H9 (cell line): ENCODE measurements at regions not wholly inside any gene's neighbourhood (a gene's known extent, or its start where the extent isn't known, plus 50 kb on each side); places are given as distances from the start of the nearest gene placed in this dataset.

Source experiments
- DNase-seq: peaks from one replicate; pipeline ENCODE4 v3.0.0-alpha.2; 2017
- H2AFZ ChIP-seq: one replicate; pipeline ENCODE4 v1.6.1; 2013; ENCODE audit warnings: mild to moderate bottlenecking, low read length, control low read depth, moderate library complexity
- H2AK5ac ChIP-seq: 2 replicates; pipeline ENCODE4 v1.6.1; 2013; ENCODE audit warnings: low read length, control low read depth, mixed read lengths; ENCODE audit not compliant: insufficient read length
- H2BK120ac ChIP-seq: one replicate; pipeline ENCODE4 v1.6.1; 2013; ENCODE audit warnings: low read depth, mild to moderate bottlenecking, low read length, control low read depth, inconsistent platforms; ENCODE audit not compliant: poor library complexity, severe bottlenecking
- H2BK12ac ChIP-seq: 2 replicates; pipeline ENCODE4 v1.6.1; 2013; ENCODE audit warnings: low read length, control low read depth, mixed read lengths, low read depth; ENCODE audit not compliant: insufficient read length
- H2BK15ac ChIP-seq: 2 replicates; pipeline ENCODE4 v1.6.1; 2013; ENCODE audit warnings: low read depth, low read length, control low read depth
- H2BK20ac ChIP-seq: one replicate; pipeline ENCODE4 v1.6.1; 2013; ENCODE audit warnings: low read depth, mild to moderate bottlenecking, low read length, control low read depth, inconsistent platforms; ENCODE audit not compliant: poor library complexity, severe bottlenecking
- H2BK5ac ChIP-seq: 2 replicates; pipeline ENCODE4 v1.6.1; 2013; ENCODE audit warnings: low read length, control low read depth, mixed read lengths; ENCODE audit not compliant: insufficient read length
- H3K14ac ChIP-seq: 2 replicates; pipeline ENCODE4 v1.6.1; 2013; ENCODE audit warnings: low read length, control low read depth; ENCODE audit not compliant: insufficient read depth
- H3K18ac ChIP-seq: 2 replicates; pipeline ENCODE4 v1.6.1; 2013; ENCODE audit warnings: low read depth, mild to moderate bottlenecking, mixed read lengths, low read length, control low read depth; ENCODE audit not compliant: insufficient read length
- H3K23ac ChIP-seq: 2 replicates; pipeline ENCODE4 v1.6.1; 2013; ENCODE audit warnings: low read length, control low read depth, mixed read lengths, low read depth; ENCODE audit not compliant: insufficient read length
- H3K23me2 ChIP-seq: 2 replicates; pipeline ENCODE4 v1.6.1; 2013; ENCODE audit warnings: low read depth, mild to moderate bottlenecking, mixed read lengths, low read length, control low read depth; ENCODE audit not compliant: insufficient read length, poor library complexity, severe bottlenecking
- H3K27ac ChIP-seq: 2 replicates; pipeline ENCODE4 v1.5.1; 2013; ENCODE audit warnings: low read length, control low read depth, mixed read lengths, low read depth; ENCODE audit not compliant: insufficient read length
- H3K27me3 ChIP-seq: 2 replicates; pipeline ENCODE4 v1.6.1; 2013; ENCODE audit warnings: low read length, control low read depth, inconsistent platforms; ENCODE audit not compliant: insufficient read depth
- H3K4ac ChIP-seq: 2 replicates; pipeline ENCODE4 v1.6.1; 2013; ENCODE audit warnings: low read depth, mild to moderate bottlenecking, control low read depth, inconsistent platforms, low read length, moderate library complexity
- H3K4me1 ChIP-seq: 2 replicates; pipeline ENCODE4 v1.6.1; 2013; ENCODE audit warnings: low read length, control low read depth, inconsistent platforms; ENCODE audit not compliant: insufficient read depth
- H3K4me2 ChIP-seq: 2 replicates; pipeline ENCODE4 v1.6.1; 2013; ENCODE audit warnings: low read length, control low read depth, mixed read lengths; ENCODE audit not compliant: insufficient read length, insufficient read depth
- H3K56ac ChIP-seq: 2 replicates; pipeline ENCODE4 v1.6.1; 2013; ENCODE audit warnings: low read depth, mild to moderate bottlenecking, mixed read lengths, low read length, control low read depth; ENCODE audit not compliant: insufficient read length
- H3K79me1 ChIP-seq: 2 replicates; pipeline ENCODE4 v1.6.1; 2013; ENCODE audit warnings: low read depth, mild to moderate bottlenecking, moderate library complexity, low read length, control low read depth, inconsistent platforms; ENCODE audit not compliant: insufficient read depth, poor library complexity, severe bottlenecking
- H3K79me2 ChIP-seq: 2 replicates; pipeline ENCODE4 v1.6.1; 2013; ENCODE audit warnings: low read length, control low read depth, inconsistent platforms; ENCODE audit not compliant: insufficient read depth
- H3K9ac ChIP-seq: 2 replicates; pipeline ENCODE4 v1.6.1; 2013; ENCODE audit warnings: low read length, control low read depth, mixed read lengths; ENCODE audit not compliant: insufficient read length; ENCODE audit errors: extremely low read depth
- H3K9me3 ChIP-seq: one replicate; pipeline ENCODE4 v1.6.1; 2013; ENCODE audit warnings: low read depth, low read length, inconsistent platforms; ENCODE audit not compliant: control insufficient read depth
- H3T11ph ChIP-seq: one replicate; pipeline ENCODE4 v1.6.1; 2013; ENCODE audit warnings: mild to moderate bottlenecking, low read length, control low read depth, inconsistent platforms
- H4K20me1 ChIP-seq: one replicate; pipeline ENCODE4 v1.6.1; 2013; ENCODE audit not compliant: control insufficient read depth, insufficient read length, insufficient read depth
- H4K5ac ChIP-seq: 2 replicates; pipeline ENCODE4 v1.6.1; 2013; ENCODE audit warnings: low read depth, mild to moderate bottlenecking, mixed read lengths, low read length, control low read depth; ENCODE audit not compliant: insufficient read length
- H4K8ac ChIP-seq: replicated peaks from 2 replicates; pipeline ENCODE4 v1.6.1; 2013; ENCODE audit warnings: low read length, control low read depth, mixed read lengths, low read depth; ENCODE audit not compliant: insufficient read length
- H4K91ac ChIP-seq: 2 replicates; pipeline ENCODE4 v1.6.1; 2013; ENCODE audit warnings: low read depth, mild to moderate bottlenecking, moderate library complexity, mixed read lengths, low read length, control low read depth; ENCODE audit not compliant: insufficient read length
- H3K27ac Mint-ChIP-seq, 3 experiments: 2 replicates in 2 of 3; 3 replicates in 1 of 3; pipeline ENCODE4 v1.8.0; 2020 to 2021; ENCODE audit warnings: mixed read lengths in 3 of 3, mild to moderate bottlenecking in 1 of 3, moderate library complexity in 1 of 3
- H3K27me3 Mint-ChIP-seq: 2 replicates; pipeline ENCODE4 v1.8.0; 2021; ENCODE audit warnings: low read depth, mild to moderate bottlenecking, moderate library complexity, mixed read lengths
- H3K36me3 Mint-ChIP-seq, 3 experiments: 2 replicates in 2 of 3; 3 replicates in 1 of 3; pipeline ENCODE4 v1.8.0; 2020 to 2021; ENCODE audit warnings: low read depth in 3 of 3, mixed read lengths in 3 of 3; ENCODE audit not compliant: insufficient read depth in 1 of 3
- H3K4me1 Mint-ChIP-seq, 2 experiments: 2 replicates each; pipeline ENCODE4 v1.8.0; 2020; ENCODE audit warnings: mixed read lengths in 2 of 2
- H3K4me3 Mint-ChIP-seq, 2 experiments: 2 replicates in 1 of 2; 3 replicates in 1 of 2; pipeline ENCODE4 v1.8.0; 2020 to 2021; ENCODE audit warnings: mild to moderate bottlenecking in 2 of 2, mixed read lengths in 2 of 2, moderate library complexity in 1 of 2
- H3K9me3 Mint-ChIP-seq, 2 experiments: 2 replicates in 1 of 2; 3 replicates in 1 of 2; pipeline ENCODE4 v1.8.0; 2020; ENCODE audit warnings: mild to moderate bottlenecking in 2 of 2, mixed read lengths in 2 of 2, moderate library complexity in 1 of 2
- CTCF ChIP-seq: fragments of 200-600 bp; sonication (generic); conservative IDR thresholded peaks from 3 replicates; pipeline ENCODE4 v1.8.0; 2021; ENCODE audit warnings: antibody characterized with exemption, mild to moderate bottlenecking
- WGBS: extraction: QIAGEN DNeasy Blood & Tissue Kit; methylation state at CpG from one replicate; pipeline ENCODE4 v1.1.7; 2013; ENCODE audit warnings: missing lambda C conversion rate, low lambda C conversion rate, mixed read lengths; ENCODE audit not compliant: insufficient read length; ENCODE audit errors: extremely low coverage; 5-methylcytosine and 5-hydroxymethylcytosine counted together

- no peaks in the 10 kb centered on the region for H3K79me1 ChIP-seq
- H4K91ac ChIP-seq = no peak overlapping the region
- no peaks in the 10 kb centered on the region for H3K79me2 ChIP-seq
- peaks cover 31 to 35% of the 10 kb centered on the region in 2 experiments for H3K4me1 Mint-ChIP-seq
- no peaks in the 10 kb centered on the region for H3K23me2 ChIP-seq
- H3K36me3 Mint-ChIP-seq = no peaks in the 10 kb centered on the region
- H3K27me3 ChIP-seq = no peaks in the 10 kb centered on the region
- H3K4me2 ChIP-seq = no peak overlapping the region
- no peaks in the 10 kb centered on the region for H3K9me3 Mint-ChIP-seq
- peaks cover 8% of the 10 kb centered on the region for H3K4me1 ChIP-seq
- H3K4me3 Mint-ChIP-seq = no peak overlapping the region
- H3K27ac ChIP-seq = no peak overlapping the region
- no peaks in the 10 kb centered on the region for H3K9me3 ChIP-seq
- no CpG with 5 or more reads among the region's 3 CpGs for WGBS
- H3K27me3 Mint-ChIP-seq = peaks cover 2% of the 10 kb centered on the region
- no peak overlapping the region for H2BK20ac ChIP-seq
- no peak overlapping the region for H3K56ac ChIP-seq
- H3K23ac ChIP-seq = no peak overlapping the region
- H4K5ac ChIP-seq = no peak overlapping the region
- H2AK5ac ChIP-seq = no peak overlapping the region
- H3K18ac ChIP-seq = no peak overlapping the region
- H2BK120ac ChIP-seq = no peak overlapping the region
- no peak overlapping the region for H2AFZ ChIP-seq
- TF ChIP-seq CTCF = no peak
- no peak overlapping the region for H3K9ac ChIP-seq
- no peak overlapping the region for H2BK15ac ChIP-seq
- no peak overlapping the region for H3K14ac ChIP-seq
- no peak overlapping the region for H3T11ph ChIP-seq
- H4K8ac ChIP-seq = no peak overlapping the region
- H3K4ac ChIP-seq = no peak overlapping the region
- no peak overlapping the region for H2BK5ac ChIP-seq
- no peaks in the 10 kb centered on the region for H4K20me1 ChIP-seq
- H2BK12ac ChIP-seq = no peak overlapping the region
- no peak for DNase-seq
- H3K27ac Mint-ChIP-seq = no peak overlapping the region
Measured at GRCh38 chr4:24000470-24000831, 110.6 kb upstream of the PPARGC1A start.
